Stimulated activated naive B cell treated with anti-CD40 and anti-IgM and Interleukin-4, amounts not matched to agents 10 μg/mL and 1 μg/mL and 100 μg/mL, for 72 hours (primary cell): ENCODE measurements at regions not wholly inside any gene's neighbourhood (a gene's known extent, or its start where the extent isn't known, plus 50 kb on each side); places are given as distances from the start of the nearest gene placed in this dataset.

ENCODE experiments used
- ATAC-seq, 2 donors: fragments of 150-1000 bp; cut with Tn5 transposase; replicated peaks; 2 replicates each; pipeline ENCODE4 v1.10.0; 2021; ENCODE audit warnings: moderate library complexity in 1 of 2
- DNase-seq: peaks from one replicate; pipeline ENCODE4 v3.0.0; 2021
- H3K27ac Mint-ChIP-seq: one replicate; pipeline ENCODE4 v1.8.0; 2022; ENCODE audit warnings: mild to moderate bottlenecking, mixed read lengths
- H3K27me3 Mint-ChIP-seq, 2 donors: one replicate each; pipeline ENCODE4 v1.8.0; 2022; ENCODE audit warnings: mixed read lengths in 2 of 2
- H3K36me3 Mint-ChIP-seq, 2 donors: one replicate each; pipeline ENCODE4 v1.8.0; 2022; ENCODE audit warnings: mixed read lengths in 2 of 2, mild to moderate bottlenecking in 1 of 2
- H3K4me1 Mint-ChIP-seq, 2 donors: one replicate each; pipeline ENCODE4 v1.8.0; 2022; ENCODE audit warnings: mixed read lengths in 2 of 2, mild to moderate bottlenecking in 1 of 2
- H3K4me3 Mint-ChIP-seq, 2 donors: one replicate each; pipeline ENCODE4 v1.8.0; 2022; ENCODE audit warnings: mild to moderate bottlenecking in 2 of 2, mixed read lengths in 2 of 2, moderate library complexity in 1 of 2
- H3K9me3 Mint-ChIP-seq, 2 donors: one replicate each; pipeline ENCODE4 v1.8.0; 2022; ENCODE audit warnings: mixed read lengths in 2 of 2, mild to moderate bottlenecking in 1 of 2

GRCh38 chr7:24214670-24215069, 69.3 kb upstream of the NPY start:
- H3K27me3 Mint-ChIP-seq: peaks cover 0 to 7% of the 10 kb centered on the region in 2 donors
- no peak overlapping the region for H3K27ac Mint-ChIP-seq
- DNase-seq: no peak
- no peaks in the 10 kb centered on the region for H3K36me3 Mint-ChIP-seq
- no peaks in the 10 kb centered on the region for H3K4me1 Mint-ChIP-seq
- no peak overlapping the region for H3K4me3 Mint-ChIP-seq
- ATAC-seq: no peak
- no peaks in the 10 kb centered on the region for H3K9me3 Mint-ChIP-seq

GRCh38 chr7:24216576-24217125, 67.3 kb upstream of the NPY start:
- Mint-ChIP-seq H3K36me3 (no peaks in the 10 kb centered on the region), H3K9me3 (no peaks in the 10 kb centered on the region), H3K27ac (no peak overlapping the region), H3K27me3 (peaks cover 0 to 7% of the 10 kb centered on the region in 2 donors), H3K4me3 (no peak overlapping the region), H3K4me1 (no peaks in the 10 kb centered on the region)
- ATAC-seq: no peak
- DNase-seq: no peak

- DNase-seq (no peak), ATAC-seq (no peak)
These were observed 62.5 kb upstream of the NPY start for GRCh38 chr7:24221500-24221899.

GRCh38 chr7:24227068-24227467, 56.9 kb upstream of the NPY start:
- Mint-ChIP-seq H3K27ac (peak overlapping the region; percentile 95), H3K4me3 (peak overlapping the region; percentile 59 to 75), H3K4me1 (peaks cover 15 to 22% of the 10 kb centered on the region in 2 donors), H3K36me3 (no peaks in the 10 kb centered on the region), H3K9me3 (peaks cover 5 to 14% of the 10 kb centered on the region in 2 donors), H3K27me3 (peaks cover 18 to 20% of the 10 kb centered on the region in 2 donors)
- DNase-seq (peak; percentile 46), ATAC-seq (peak; percentile 66 to 68)

More at GRCh38 chr7:24221500-24221899, 62.5 kb upstream of the NPY start:
- Mint-ChIP-seq H3K27ac (no peak overlapping the region), H3K4me3 (no peak overlapping the region), H3K36me3 (no peaks in the 10 kb centered on the region), H3K9me3 (peaks cover 5 to 14% of the 10 kb centered on the region in 2 donors), H3K4me1 (peaks cover 3 to 4% of the 10 kb centered on the region in 2 donors), H3K27me3 (peaks cover 7 to 16% of the 10 kb centered on the region in 2 donors)

GRCh38 chr7:24227603-24228359, 56.2 kb upstream of the NPY start:
- DNase-seq (peak; percentile 75), ATAC-seq (peak; percentile 95 to 96)
- H3K9me3 Mint-ChIP-seq: peaks cover 5 to 14% of the 10 kb centered on the region in 2 donors
- H3K4me3 Mint-ChIP-seq: no peak overlapping the region
- peaks cover 15 to 22% of the 10 kb centered on the region in 2 donors for H3K4me1 Mint-ChIP-seq
- peaks cover 16% of the 10 kb centered on the region in 2 donors for H3K27me3 Mint-ChIP-seq
- peak overlapping the region; percentile 95 for H3K27ac Mint-ChIP-seq
- H3K36me3 Mint-ChIP-seq: no peaks in the 10 kb centered on the region

- no peak for ATAC-seq
- Mint-ChIP-seq H3K27me3 (peaks cover 11 to 12% of the 10 kb centered on the region in 2 donors), H3K27ac (no peak overlapping the region), H3K4me3 (no peak overlapping the region), H3K9me3 (no peaks in the 10 kb centered on the region), H3K36me3 (no peaks in the 10 kb centered on the region), H3K4me1 (peaks cover 15 to 22% of the 10 kb centered on the region in 2 donors)
- no peak for DNase-seq
These were observed 54.3 kb upstream of the NPY start for GRCh38 chr7:24229481-24230226.

GRCh38 chr7:24231493-24231892, 52.5 kb upstream of the NPY start:
- no peak overlapping the region for H3K27ac Mint-ChIP-seq
- DNase-seq: no peak

GRCh38 chr7:24233386-24233785, 50.6 kb upstream of the NPY start:
- H3K4me3 Mint-ChIP-seq: no peak overlapping the region
- H3K9me3 Mint-ChIP-seq: no peaks in the 10 kb centered on the region
- H3K27ac Mint-ChIP-seq: no peak overlapping the region
- peaks cover 0 to under 1% of the 10 kb centered on the region in 2 donors for H3K4me1 Mint-ChIP-seq
- ATAC-seq: no peak
- peaks cover 23 to 31% of the 10 kb centered on the region in 2 donors for H3K27me3 Mint-ChIP-seq
- DNase-seq: no peak
- no peaks in the 10 kb centered on the region for H3K36me3 Mint-ChIP-seq

More at GRCh38 chr7:24231493-24231892, 52.5 kb upstream of the NPY start:
- H3K9me3 Mint-ChIP-seq: no peaks in the 10 kb centered on the region
- peaks cover 17% of the 10 kb centered on the region in 2 donors for H3K27me3 Mint-ChIP-seq
- no peaks in the 10 kb centered on the region for H3K36me3 Mint-ChIP-seq
- H3K4me1 Mint-ChIP-seq: peaks cover 12 to 18% of the 10 kb centered on the region in 2 donors
- no peak for ATAC-seq
- no peak overlapping the region for H3K4me3 Mint-ChIP-seq
